ENCODE measurements at regions not wholly inside any gene's neighbourhood (a gene's known extent, or its start where the extent isn't known, plus 50 kb on each side); places are given as distances from the start of the nearest gene placed in this dataset.

DNA sequence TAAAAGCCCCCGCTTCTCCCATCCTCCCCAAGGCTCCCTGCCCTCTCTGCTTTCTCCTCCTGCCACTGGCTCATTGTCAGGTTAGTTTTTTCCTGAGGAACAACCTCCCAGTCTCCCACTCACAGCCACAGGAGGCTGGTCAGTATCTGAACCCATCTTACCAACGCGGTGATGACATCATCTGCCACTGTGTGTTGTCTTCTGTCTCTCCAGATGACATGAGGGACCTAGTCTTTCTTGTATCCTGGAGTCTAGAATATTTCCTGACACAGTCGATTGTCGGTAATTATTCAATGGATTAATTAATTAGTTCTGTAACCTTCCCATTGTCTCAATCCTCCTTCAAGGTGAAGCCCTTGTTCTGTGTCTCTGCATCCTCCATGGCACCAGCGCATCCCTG lies 290.2 kb downstream of the GALR1 start:
- no peaks in the 10 kb centered on the region for H3K9me3 ChIP-seq (ENCODE audit: control insufficient read depth, insufficient read depth, low read length)
- H3K27me3 ChIP-seq (ENCODE audit: control insufficient read depth, insufficient read depth, low read length) = no peaks in the 10 kb centered on the region
- H3K27ac ChIP-seq (ENCODE audit: low read length) = no peak overlapping the region
- no peaks in the 10 kb centered on the region for H3K4me1 ChIP-seq (ENCODE audit: control insufficient read depth, insufficient read depth, low read length)
- WGBS (ENCODE audit: insufficient coverage, insufficient read length) = no CpG with 5 or more reads among the region's 6 CpGs
- no peak for DNase-seq (ENCODE audit: low read depth, low spot score)
- no peak overlapping the region for H3K4me3 ChIP-seq (ENCODE audit: low read length)
- H3K36me3 ChIP-seq (ENCODE audit: control insufficient read depth, insufficient read depth, low read length) = no peaks in the 10 kb centered on the region

DNA sequence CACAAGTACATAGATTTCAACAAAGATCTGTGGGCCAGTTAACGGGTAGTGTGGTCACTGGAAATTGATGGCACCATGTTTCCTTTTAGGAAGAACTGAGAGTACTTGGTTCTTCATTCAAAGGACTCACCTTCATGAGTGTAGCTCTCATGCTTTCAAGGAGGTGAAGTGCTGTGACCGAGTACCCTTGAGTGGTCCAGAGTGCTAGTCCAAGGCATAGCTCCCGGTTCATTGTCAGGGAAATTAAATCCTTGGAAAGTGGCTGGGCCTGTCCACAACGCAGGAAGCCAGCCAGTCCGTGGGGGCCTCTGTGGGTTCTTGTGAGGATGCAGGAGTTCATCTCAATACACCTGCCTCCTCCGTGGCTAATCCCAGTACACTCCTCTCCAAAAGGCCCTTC lies 295.1 kb downstream of the GALR1 start:
- no peak for DNase-seq (ENCODE audit: low read depth, low spot score)
- no peaks in the 10 kb centered on the region for H3K36me3 ChIP-seq (ENCODE audit: control insufficient read depth, insufficient read depth, low read length)
- H3K27ac ChIP-seq (ENCODE audit: low read length) = no peak overlapping the region
- H3K27me3 ChIP-seq (ENCODE audit: control insufficient read depth, insufficient read depth, low read length) = no peaks in the 10 kb centered on the region
- H3K4me3 ChIP-seq (ENCODE audit: low read length) = no peak overlapping the region
- H3K9me3 ChIP-seq (ENCODE audit: control insufficient read depth, insufficient read depth, low read length) = no peaks in the 10 kb centered on the region
- no CpG with 5 or more reads among the region's 6 CpGs for WGBS (ENCODE audit: insufficient coverage, insufficient read length)
- H3K4me1 ChIP-seq (ENCODE audit: control insufficient read depth, insufficient read depth, low read length) = no peaks in the 10 kb centered on the region

DNA sequence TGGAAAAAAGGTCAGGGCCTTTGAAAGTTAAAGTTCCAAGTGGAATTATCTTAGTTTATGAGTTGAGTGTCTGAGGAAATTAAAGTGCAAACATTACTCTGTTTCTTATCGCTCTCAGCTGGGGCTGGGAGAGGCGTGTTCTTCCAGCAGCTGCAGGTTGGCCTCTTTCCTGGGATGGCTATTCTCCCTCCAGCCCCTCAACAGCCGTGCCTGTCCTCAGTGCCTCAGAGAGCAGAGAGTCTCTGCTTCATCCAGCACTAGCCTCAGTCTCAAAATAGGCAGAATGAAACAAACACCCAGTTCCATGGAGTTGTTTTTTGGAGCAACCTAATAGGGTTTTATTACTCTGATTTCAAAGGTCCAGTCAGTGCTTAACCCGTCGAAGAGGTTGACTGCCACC lies 298.1 kb downstream of the GALR1 start:
- no peak overlapping the region for H3K27ac ChIP-seq (ENCODE audit: low read length)
- H3K27me3 ChIP-seq (ENCODE audit: control insufficient read depth, insufficient read depth, low read length) = no peaks in the 10 kb centered on the region
- H3K4me3 ChIP-seq (ENCODE audit: low read length) = no peak overlapping the region
- no CpG with 5 or more reads among the region's 5 CpGs for WGBS (ENCODE audit: insufficient coverage, insufficient read length)
- no peak for DNase-seq (ENCODE audit: low read depth, low spot score)
- H3K9me3 ChIP-seq (ENCODE audit: control insufficient read depth, insufficient read depth, low read length) = no peaks in the 10 kb centered on the region
- no peaks in the 10 kb centered on the region for H3K4me1 ChIP-seq (ENCODE audit: control insufficient read depth, insufficient read depth, low read length)
- no peaks in the 10 kb centered on the region for H3K36me3 ChIP-seq (ENCODE audit: control insufficient read depth, insufficient read depth, low read length)

DNA sequence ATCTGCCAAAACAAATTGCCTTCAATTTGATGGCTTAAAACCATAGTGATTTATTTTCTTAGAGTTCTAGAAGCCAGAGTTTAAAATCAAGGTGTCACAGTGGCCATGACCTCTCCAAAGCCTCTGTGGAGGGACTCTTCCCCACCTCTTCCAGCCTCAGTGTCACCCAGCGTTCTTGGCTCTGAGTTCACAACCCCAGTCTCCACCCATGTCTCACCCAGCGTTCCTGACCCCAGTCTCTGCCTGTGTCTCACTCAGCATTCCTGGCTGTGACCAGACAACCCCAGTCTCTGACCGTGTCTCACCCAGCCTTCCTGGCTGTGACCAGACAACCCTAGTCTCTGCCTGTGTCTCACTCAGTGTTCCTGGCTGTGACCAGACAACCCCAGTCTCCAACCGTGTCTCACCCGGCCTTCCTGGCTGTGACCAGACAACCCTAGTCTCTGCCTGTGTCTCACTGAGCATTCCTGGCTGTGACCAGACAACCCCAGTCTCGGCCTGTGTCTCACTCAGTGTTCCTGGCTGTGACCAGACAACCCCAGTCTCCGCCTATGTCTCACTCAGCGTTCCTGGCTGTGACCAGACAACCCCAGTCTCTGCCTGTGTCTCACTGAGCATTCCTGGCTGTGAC lies 299.3 kb downstream of the GALR1 start:
- no peaks in the 10 kb centered on the region for H3K9me3 ChIP-seq (ENCODE audit: control insufficient read depth, insufficient read depth, low read length)
- DNase-seq (ENCODE audit: low read depth, low spot score) = no peak
- H3K4me3 ChIP-seq (ENCODE audit: low read length) = no peak overlapping the region
- H3K36me3 ChIP-seq (ENCODE audit: control insufficient read depth, insufficient read depth, low read length) = no peaks in the 10 kb centered on the region
- WGBS (ENCODE audit: insufficient coverage, insufficient read length) = no CpG with 5 or more reads among the region's 8 CpGs
- H3K27ac ChIP-seq (ENCODE audit: low read length) = no peak overlapping the region
- H3K27me3 ChIP-seq (ENCODE audit: control insufficient read depth, insufficient read depth, low read length) = no peaks in the 10 kb centered on the region
- H3K4me1 ChIP-seq (ENCODE audit: control insufficient read depth, insufficient read depth, low read length) = no peaks in the 10 kb centered on the region

DNA sequence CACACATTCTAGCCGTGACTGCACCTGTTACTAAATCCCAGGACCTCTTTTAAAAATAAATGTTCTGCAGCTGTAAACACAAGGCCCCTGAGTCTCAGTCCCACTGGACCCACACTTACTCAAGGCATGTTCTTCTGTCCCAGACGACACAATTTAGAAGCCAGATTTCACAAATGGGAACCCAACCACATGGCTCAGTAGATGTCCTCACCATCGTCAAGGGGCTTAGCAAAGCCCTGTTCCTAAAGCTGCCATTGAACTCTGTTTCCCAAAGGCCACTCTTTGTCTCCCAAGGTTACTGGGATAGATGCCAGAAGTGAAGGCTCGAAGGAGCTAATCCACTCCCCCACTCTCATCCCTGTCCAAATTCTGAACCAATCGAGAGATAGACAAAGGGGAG lies 301.0 kb downstream of the GALR1 start:
- Histone ChIP-seq H3K4me1 (ENCODE audit: control insufficient read depth, insufficient read depth, low read length) (no peaks in the 10 kb centered on the region), H3K9me3 (ENCODE audit: control insufficient read depth, insufficient read depth, low read length) (no peaks in the 10 kb centered on the region), H3K4me3 (ENCODE audit: low read length) (no peak overlapping the region), H3K36me3 (ENCODE audit: control insufficient read depth, insufficient read depth, low read length) (no peaks in the 10 kb centered on the region), H3K27ac (ENCODE audit: low read length) (no peak overlapping the region), H3K27me3 (ENCODE audit: control insufficient read depth, insufficient read depth, low read length) (no peaks in the 10 kb centered on the region)
- whole genome bisulfite sequencing (ENCODE audit: insufficient coverage, insufficient read length) = no CpG with 5 or more reads among the region's 5 CpGs
- no peak for DNase-seq (ENCODE audit: low read depth, low spot score)

DNA sequence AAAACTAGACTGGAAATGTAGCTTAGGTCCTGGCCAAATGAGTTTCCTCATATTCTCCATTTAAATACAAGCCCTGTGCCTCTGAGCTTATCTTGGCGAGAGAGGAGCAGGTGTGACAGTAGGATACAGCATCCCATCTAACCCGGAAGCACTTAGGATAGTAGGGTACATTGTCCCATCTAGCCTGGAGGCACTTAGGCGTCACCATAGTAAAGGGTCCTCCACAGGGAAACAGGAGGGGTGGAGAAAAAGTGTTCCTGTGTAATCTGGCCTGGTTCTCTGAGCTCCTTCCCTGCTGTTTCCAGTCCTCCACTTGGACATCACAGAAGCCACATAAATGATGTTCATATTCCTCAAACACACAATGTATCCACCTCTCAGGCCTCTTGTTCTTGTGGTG lies 301.4 kb downstream of the GALR1 start:
- Histone ChIP-seq H3K4me1 (ENCODE audit: control insufficient read depth, insufficient read depth, low read length) (no peaks in the 10 kb centered on the region), H3K4me3 (ENCODE audit: low read length) (no peak overlapping the region), H3K27me3 (ENCODE audit: control insufficient read depth, insufficient read depth, low read length) (no peaks in the 10 kb centered on the region), H3K27ac (ENCODE audit: low read length) (no peak overlapping the region), H3K36me3 (ENCODE audit: control insufficient read depth, insufficient read depth, low read length) (no peaks in the 10 kb centered on the region), H3K9me3 (ENCODE audit: control insufficient read depth, insufficient read depth, low read length) (no peaks in the 10 kb centered on the region)
- DNase-seq (ENCODE audit: low read depth, low spot score) = no peak
- WGBS (ENCODE audit: insufficient coverage, insufficient read length) = no CpG with 5 or more reads among the region's 3 CpGs

DNA sequence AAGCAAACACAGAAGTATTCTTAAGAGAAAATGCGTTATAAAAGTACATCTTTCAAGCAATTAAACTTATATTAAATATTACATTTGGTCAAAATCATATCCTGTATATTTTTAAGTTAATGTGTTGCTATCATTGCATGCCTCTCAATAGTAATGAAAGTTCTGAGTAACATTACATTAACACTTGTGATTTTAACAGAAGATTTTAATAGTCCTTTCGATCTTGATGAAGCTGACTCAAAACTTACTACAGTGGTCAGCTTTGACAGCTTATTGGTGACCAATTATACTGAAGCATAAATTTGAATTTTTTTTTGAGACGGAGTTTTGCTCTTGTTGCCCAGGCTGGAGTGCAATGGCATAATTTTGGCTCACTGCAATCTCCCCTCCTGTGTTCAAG lies 303.3 kb downstream of the GALR1 start:
- Histone ChIP-seq H3K4me3 (ENCODE audit: low read length) (no peak overlapping the region), H3K27me3 (ENCODE audit: control insufficient read depth, insufficient read depth, low read length) (no peaks in the 10 kb centered on the region), H3K9me3 (ENCODE audit: control insufficient read depth, insufficient read depth, low read length) (no peaks in the 10 kb centered on the region), H3K27ac (ENCODE audit: low read length) (no peak overlapping the region), H3K4me1 (ENCODE audit: control insufficient read depth, insufficient read depth, low read length) (no peaks in the 10 kb centered on the region), H3K36me3 (ENCODE audit: control insufficient read depth, insufficient read depth, low read length) (no peaks in the 10 kb centered on the region)
- no peak for DNase-seq (ENCODE audit: low read depth, low spot score)
- WGBS (ENCODE audit: insufficient coverage, insufficient read length) = no CpG with 5 or more reads among the region's 3 CpGs

DNA sequence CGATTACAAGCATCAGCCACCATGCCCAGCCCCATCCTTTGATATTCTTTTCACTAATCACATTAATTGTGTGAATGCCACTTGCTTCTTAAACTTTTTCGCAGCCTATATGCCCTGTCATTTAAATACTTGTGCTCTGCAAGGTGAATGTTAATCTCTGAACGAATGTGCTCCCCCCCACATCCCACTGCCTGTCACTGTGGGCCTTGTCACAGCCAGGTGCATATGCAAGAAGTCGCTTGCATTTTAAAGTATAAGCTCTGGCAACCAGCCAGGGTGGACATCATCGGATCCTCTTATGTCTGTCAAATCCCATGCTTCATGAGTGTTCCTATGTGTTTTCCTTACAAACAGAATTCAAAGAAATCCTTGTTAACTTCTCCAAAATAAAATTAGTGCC lies 304.4 kb downstream of the GALR1 start:
- Histone ChIP-seq H3K27me3 (ENCODE audit: control insufficient read depth, insufficient read depth, low read length) (no peaks in the 10 kb centered on the region), H3K36me3 (ENCODE audit: control insufficient read depth, insufficient read depth, low read length) (no peaks in the 10 kb centered on the region), H3K4me3 (ENCODE audit: low read length) (no peak overlapping the region), H3K4me1 (ENCODE audit: control insufficient read depth, insufficient read depth, low read length) (no peaks in the 10 kb centered on the region), H3K27ac (ENCODE audit: low read length) (no peak overlapping the region), H3K9me3 (ENCODE audit: control insufficient read depth, insufficient read depth, low read length) (no peaks in the 10 kb centered on the region)
- DNase-seq (ENCODE audit: low read depth, low spot score) = no peak
- WGBS (ENCODE audit: insufficient coverage, insufficient read length) = no CpG with 5 or more reads among the region's 5 CpGs

DNA sequence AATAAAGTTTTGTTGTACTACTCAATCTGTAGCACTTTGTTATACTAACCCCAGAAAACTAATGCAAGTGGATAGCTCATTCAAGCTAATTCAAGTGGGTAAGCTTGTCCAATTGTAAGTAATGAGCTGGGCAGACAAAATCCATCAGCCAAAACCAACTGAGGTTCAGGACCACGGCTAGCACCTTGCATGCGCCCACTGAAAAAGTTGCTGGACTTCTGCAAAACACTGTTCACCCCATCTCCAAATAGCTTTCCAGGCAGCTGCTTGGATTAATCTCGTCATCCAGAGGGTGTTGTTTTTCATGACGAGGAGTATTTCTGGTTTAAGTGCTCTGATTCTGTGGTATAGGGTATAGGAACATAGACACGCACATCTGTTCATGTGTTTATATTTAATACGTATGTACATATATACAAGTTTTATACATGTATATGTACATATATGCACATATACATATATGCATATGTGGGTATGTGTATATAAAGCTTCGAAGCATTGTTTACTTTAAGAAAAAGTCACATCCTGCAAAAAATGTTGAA lies 307.5 kb downstream of the GALR1 start:
- H3K4me1 ChIP-seq (ENCODE audit: control insufficient read depth, insufficient read depth, low read length) = no peaks in the 10 kb centered on the region
- no CpG with 5 or more reads among the region's 7 CpGs for WGBS (ENCODE audit: insufficient coverage, insufficient read length)
- no peak overlapping the region for H3K4me3 ChIP-seq (ENCODE audit: low read length)
- no peak for DNase-seq (ENCODE audit: low read depth, low spot score)
- no peaks in the 10 kb centered on the region for H3K36me3 ChIP-seq (ENCODE audit: control insufficient read depth, insufficient read depth, low read length)
- no peaks in the 10 kb centered on the region for H3K27me3 ChIP-seq (ENCODE audit: control insufficient read depth, insufficient read depth, low read length)
- no peak overlapping the region for H3K27ac ChIP-seq (ENCODE audit: low read length)
- H3K9me3 ChIP-seq (ENCODE audit: control insufficient read depth, insufficient read depth, low read length) = no peaks in the 10 kb centered on the region

DNA sequence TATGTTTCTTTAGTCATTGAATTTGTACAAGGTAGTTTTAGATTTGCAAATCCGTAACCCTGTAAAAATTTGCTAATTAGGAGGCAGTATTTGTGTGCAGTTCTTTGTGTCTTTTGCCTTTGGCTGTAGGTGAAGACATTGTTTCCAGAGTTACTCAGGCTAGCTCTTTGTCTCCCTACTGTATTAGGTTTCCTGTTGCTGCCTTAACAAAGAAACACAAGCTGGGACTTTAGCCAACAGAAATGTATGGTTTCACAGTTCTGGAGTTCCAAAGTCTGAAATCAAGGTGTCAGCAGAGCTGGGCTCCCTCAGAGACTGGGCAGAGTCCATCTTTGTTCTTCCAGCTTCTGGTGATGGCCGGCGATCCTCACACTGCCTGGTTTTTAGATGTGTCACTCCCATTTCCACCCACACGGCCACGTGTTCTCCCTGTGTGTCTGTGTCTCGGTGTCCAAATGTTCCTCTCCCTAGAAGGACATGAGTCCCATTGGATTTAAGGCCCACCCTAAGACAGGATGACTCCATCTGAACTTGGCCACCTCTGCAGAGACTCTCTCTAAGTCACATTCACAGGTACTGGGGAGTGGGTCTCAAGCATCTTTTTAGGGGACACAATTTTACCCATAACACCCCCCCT lies 309.7 kb downstream of the GALR1 start:
- H3K9me3 ChIP-seq (ENCODE audit: control insufficient read depth, insufficient read depth, low read length) = no peaks in the 10 kb centered on the region
- H3K36me3 ChIP-seq (ENCODE audit: control insufficient read depth, insufficient read depth, low read length) = no peaks in the 10 kb centered on the region
- no peak overlapping the region for H3K27ac ChIP-seq (ENCODE audit: low read length)
- no peak overlapping the region for H3K4me3 ChIP-seq (ENCODE audit: low read length)
- WGBS (ENCODE audit: insufficient coverage, insufficient read length) = no CpG with 5 or more reads among the region's 6 CpGs
- no peak for DNase-seq (ENCODE audit: low read depth, low spot score)
- H3K4me1 ChIP-seq (ENCODE audit: control insufficient read depth, insufficient read depth, low read length) = no peaks in the 10 kb centered on the region
- H3K27me3 ChIP-seq (ENCODE audit: control insufficient read depth, insufficient read depth, low read length) = no peaks in the 10 kb centered on the region
